Muscle of leg (tissue), 3 donors: ENCODE measurements at regions not wholly inside any gene's neighbourhood (a gene's known extent, or its start where the extent isn't known, plus 50 kb on each side); places are given as distances from the start of the nearest gene placed in this dataset.
"Not testable (repeated sequence)": the region's sequence is repeated elsewhere in the genome, so short reads cannot be mapped to it uniquely, and the experiment has no call there.

Source experiments
- DNase-seq: peaks from one replicate; pipeline ENCODE4 v3.0.0; 2013
- H3K27ac ChIP-seq: one replicate; pipeline ENCODE4 v1.5.1; 2013; ENCODE audit warnings: mild to moderate bottlenecking, low read length, control low read depth
- H3K27me3 ChIP-seq: one replicate; pipeline ENCODE4 v1.6.1; 2013; ENCODE audit warnings: low read length; ENCODE audit not compliant: control insufficient read depth, insufficient read depth
- H3K36me3 ChIP-seq: one replicate; pipeline ENCODE4 v1.6.1; 2013; ENCODE audit warnings: low read length; ENCODE audit not compliant: control insufficient read depth, insufficient read depth
- H3K4me1 ChIP-seq: one replicate; pipeline ENCODE4 v1.6.1; 2013; ENCODE audit warnings: low read length; ENCODE audit not compliant: control insufficient read depth, insufficient read depth
- H3K4me3 ChIP-seq: one replicate; pipeline ENCODE4 v1.5.1; 2013; ENCODE audit warnings: low read length, control low read depth
- H3K9me3 ChIP-seq: replicated peaks from 2 replicates; pipeline ENCODE4 v1.6.1; 2013; ENCODE audit warnings: low read depth, low read length; ENCODE audit not compliant: control insufficient read depth
- WGBS: methylation state at CpG from one replicate; pipeline ENCODE4 v1.1.5; 2013; ENCODE audit warnings: missing lambda C conversion rate; ENCODE audit not compliant: insufficient coverage; 5-methylcytosine and 5-hydroxymethylcytosine counted together

DNA sequence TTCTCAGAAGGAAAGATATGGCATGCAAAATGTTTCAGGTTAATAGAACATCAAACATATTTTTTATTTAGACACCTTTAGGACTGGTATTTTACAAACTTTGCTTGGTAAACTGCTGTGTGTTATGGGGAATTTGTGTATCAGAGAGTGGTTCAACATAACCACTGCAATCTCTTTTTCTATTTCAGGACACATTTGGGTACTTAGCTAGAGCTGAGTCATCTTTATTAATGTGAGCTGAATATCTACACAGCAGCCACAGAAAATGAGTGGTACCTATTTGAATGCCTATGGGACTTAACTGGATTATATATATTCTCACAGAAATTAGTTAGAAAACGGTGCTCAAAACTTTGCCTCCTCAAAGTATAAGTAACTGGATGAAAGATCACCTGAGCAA is 179.8 kb downstream of the SPDYE17 start:
- not testable (repeated sequence) for H3K27me3 ChIP-seq, H3K9me3 ChIP-seq, H3K4me1 ChIP-seq, DNase-seq, H3K4me3 ChIP-seq, H3K27ac ChIP-seq, H3K36me3 ChIP-seq
- WGBS = no CpG with 5 or more reads among the region's 1 CpG

DNA sequence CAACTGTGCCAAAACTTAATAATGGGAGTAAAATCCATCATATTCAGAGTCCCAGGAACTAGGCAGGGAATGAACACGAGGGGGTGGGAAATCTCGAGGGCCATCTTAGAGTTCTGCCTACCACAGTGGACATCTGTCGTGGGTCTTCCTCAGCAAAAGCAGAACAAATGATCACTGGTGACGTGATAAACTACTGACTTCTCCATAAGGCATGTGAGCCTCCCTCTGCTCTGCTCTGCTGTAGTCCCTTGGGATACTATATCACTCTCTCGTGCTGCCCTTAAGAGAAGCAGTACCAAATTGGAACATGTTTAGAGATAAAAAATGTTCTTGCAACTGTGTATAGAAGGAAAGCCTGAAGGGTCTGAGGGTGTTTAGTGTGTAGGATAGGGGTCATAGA is 180.5 kb downstream of the SPDYE17 start:
- not testable (repeated sequence) for H3K9me3 ChIP-seq, DNase-seq, H3K4me1 ChIP-seq, H3K27ac ChIP-seq, H3K27me3 ChIP-seq, H3K36me3 ChIP-seq, H3K4me3 ChIP-seq
- 73% methylated on average over 2 of the region's 5 CpGs for WGBS

DNA sequence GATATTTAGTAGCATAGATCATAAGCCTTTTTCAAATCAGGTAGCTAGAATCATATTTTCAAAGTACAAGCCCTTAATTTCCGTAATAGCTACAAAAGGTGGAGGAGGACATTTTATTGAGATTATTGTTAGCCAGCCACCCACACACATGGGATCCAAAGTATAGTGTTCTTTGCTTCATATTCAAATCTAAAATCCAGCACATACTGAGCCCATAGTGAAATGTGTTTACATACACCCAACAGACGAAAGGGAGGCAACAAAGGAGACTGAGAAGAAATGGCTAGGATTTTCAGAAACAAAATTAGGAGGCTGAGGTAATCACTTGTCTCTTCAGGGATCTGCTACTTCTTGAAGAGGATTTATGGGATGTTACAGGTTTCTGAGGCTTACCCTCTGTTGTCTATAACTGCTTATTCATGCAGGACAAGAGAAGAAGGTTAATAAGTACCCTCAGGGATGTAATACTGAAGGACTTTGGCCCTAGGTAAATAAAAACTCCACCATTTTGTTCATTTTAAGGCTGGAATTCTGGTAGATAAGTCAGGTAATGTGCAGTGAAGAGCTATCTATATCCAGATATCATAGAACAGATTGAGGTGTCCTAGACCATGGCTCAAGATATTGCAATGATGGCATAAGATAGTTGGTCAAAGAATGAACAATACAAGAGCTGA is 182.1 kb downstream of the SPDYE17 start:
- H3K27ac ChIP-seq, H3K27me3 ChIP-seq, DNase-seq, H3K4me3 ChIP-seq, H3K4me1 ChIP-seq, H3K36me3 ChIP-seq, H3K9me3 ChIP-seq: not testable (repeated sequence)
- WGBS = no CpG with 5 or more reads among the region's 2 CpGs

DNA sequence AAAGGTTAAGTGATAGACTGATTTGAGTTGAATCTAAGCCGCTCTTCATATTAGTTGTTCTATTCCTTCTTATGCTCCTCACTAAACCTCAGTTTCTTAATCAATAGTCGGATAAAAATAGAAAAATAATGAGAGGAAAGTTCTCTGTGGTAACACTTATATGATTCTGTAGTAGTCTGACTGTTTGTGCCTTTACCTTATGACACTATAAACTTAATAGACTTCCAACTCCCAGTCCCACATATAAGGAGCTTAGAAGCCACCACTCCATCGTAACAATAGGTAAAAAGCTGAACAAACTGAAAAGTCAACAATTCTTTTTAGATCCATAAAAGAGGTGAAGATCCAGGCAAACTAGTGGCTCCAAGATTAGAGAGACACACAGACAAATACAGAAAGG is 192.3 kb downstream of the SPDYE17 start:
- not testable (repeated sequence) for H3K36me3 ChIP-seq, H3K4me3 ChIP-seq, H3K4me1 ChIP-seq, DNase-seq, H3K27me3 ChIP-seq, H3K9me3 ChIP-seq, H3K27ac ChIP-seq
- no CpG with 5 or more reads among the region's 3 CpGs for WGBS

DNA sequence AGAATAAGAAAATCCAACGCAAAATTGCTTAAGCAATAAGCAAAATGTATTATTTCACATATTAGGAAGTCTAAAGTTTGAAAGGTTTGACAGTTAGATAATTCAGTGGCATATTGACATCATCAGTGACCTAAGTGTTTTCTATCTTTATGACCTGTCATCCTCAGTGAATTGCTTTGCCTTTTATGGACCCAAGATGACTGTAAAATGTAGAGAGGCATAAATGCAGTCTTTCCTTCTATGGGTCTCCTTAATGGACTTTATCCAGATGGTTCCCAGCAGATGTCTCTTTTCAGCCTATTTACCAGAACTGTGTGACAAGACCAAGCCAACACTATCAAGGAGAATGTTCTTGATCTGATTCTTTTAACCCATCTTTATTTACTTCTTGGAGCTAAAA is 192.9 kb downstream of the SPDYE17 start:
- not testable (repeated sequence) for H3K36me3 ChIP-seq, DNase-seq, H3K27ac ChIP-seq, H3K4me1 ChIP-seq, H3K9me3 ChIP-seq, H3K4me3 ChIP-seq, H3K27me3 ChIP-seq
- no CpG with 5 or more reads among the region's 1 CpG for WGBS

DNA sequence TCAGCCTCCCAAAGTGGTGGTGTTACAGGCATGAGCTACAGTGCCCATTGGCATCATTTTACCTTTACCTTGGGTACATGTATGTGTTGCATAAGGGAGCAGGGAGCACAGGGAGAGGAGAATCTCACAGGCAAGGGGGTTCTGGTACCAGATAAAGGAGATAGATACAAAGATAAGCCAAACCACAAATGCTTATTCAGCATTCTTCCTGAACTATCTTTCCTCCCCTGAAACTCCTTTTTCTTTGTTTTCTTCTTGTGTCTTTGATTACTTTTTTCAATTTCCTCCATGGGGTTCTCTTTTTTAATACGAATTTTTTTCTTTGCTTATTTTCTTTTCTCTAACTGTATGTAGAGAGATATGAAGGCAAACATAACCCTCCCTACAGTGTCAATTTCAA is 193.8 kb downstream of the SPDYE17 start:
- not testable (repeated sequence) for H3K9me3 ChIP-seq, H3K27ac ChIP-seq, H3K36me3 ChIP-seq, H3K4me1 ChIP-seq, DNase-seq, H3K27me3 ChIP-seq, H3K4me3 ChIP-seq
- WGBS = no CpG with 5 or more reads among the region's 1 CpG

DNA sequence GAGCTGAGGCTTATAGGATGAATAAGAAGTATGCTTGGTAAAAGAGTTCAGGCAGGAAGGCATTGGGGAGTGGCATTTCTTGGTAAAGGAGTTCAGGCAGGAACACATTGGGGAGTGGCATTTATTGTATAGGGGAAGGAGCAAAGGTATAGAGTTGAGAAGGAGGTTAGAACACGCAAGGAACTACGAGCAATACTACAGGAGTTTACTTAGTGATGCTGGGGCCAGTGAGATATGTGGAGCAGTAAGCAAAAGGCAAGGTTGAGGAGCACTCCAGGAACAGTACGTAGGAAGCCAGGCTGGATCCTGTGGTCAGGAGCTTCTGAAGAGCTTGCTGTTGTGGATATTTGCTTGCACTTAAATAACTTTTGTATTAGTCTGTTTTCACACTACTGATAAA is 202.2 kb upstream of the POMZP3 start:
- H3K27me3 ChIP-seq, H3K9me3 ChIP-seq, DNase-seq, H3K4me1 ChIP-seq, H3K4me3 ChIP-seq, H3K27ac ChIP-seq, H3K36me3 ChIP-seq: not testable (repeated sequence)
- 86% methylated on average over 2 of the region's 3 CpGs for WGBS

DNA sequence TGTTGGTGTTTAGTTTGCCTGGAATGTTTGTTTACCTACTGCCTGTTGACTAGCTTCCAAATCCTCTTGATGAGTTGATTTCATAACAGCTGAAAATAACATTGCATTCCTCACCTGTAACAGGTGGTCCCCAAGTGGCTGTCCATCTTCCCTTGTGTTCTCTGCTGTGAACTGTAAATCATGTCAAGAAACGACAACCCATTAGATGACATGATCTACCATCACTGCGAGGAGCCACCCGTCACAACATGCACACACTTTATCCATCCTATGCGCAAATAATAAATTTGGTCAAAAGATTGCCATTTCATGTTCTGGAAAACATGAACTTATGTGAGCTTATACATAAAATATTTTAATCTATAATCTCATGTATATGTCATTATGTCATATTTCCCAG is 199.1 kb upstream of the POMZP3 start:
- 75% methylated on average over 1 of the region's 4 CpGs for WGBS
- DNase-seq, H3K9me3 ChIP-seq, H3K4me1 ChIP-seq, H3K4me3 ChIP-seq, H3K27me3 ChIP-seq, H3K27ac ChIP-seq, H3K36me3 ChIP-seq: not testable (repeated sequence)

DNA sequence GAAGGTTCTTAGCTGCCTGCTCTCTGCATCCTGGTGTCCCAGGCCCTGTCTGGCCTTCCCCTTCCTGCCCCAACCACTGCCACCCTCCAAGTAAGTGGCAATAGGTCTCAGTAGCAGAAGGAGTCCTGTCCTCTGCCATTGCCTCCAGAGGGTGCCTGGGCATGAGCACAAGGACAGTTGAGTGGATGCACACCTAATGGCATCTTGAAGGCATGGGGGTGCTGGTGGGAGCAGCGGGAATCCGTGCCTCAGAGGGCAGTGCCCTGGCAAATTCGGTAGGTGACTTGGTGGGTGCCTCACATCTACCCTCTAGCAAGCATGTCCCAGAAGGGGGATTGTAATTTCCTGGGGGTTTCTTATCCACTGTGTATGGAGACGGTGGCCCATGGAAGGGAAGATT is 182.8 kb upstream of the POMZP3 start:
- not testable (repeated sequence) for H3K27me3 ChIP-seq, H3K9me3 ChIP-seq, H3K4me1 ChIP-seq, DNase-seq, H3K36me3 ChIP-seq, H3K4me3 ChIP-seq, H3K27ac ChIP-seq
- no CpG with 5 or more reads among the region's 4 CpGs for WGBS

DNA sequence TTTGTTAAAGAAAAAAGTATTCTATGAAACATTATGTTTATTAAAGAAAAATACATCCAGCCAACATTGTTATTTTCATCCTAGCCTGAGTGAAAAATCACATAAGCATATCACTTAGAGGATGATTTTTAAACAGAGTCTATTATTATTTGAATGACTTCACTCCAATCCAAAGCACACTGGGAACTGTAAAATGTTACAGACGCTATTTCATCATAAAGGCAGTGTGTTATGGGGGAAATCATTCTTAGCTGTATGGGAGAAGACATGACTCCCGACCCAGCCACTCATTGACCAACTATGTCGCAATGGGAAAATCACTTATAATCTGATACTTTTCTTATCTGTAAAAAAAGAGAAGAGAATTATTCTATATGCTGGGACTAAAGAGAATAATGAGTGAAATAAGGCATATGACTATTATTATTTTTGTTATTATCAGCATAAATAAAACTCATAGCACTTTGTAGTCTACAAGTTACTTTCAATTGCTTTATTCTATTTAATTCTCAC is 180.6 kb upstream of the POMZP3 start:
- WGBS = no CpG with 5 or more reads among the region's 3 CpGs
- not testable (repeated sequence) for H3K36me3 ChIP-seq, H3K9me3 ChIP-seq, H3K27ac ChIP-seq, H3K4me3 ChIP-seq, DNase-seq, H3K27me3 ChIP-seq, H3K4me1 ChIP-seq

DNA sequence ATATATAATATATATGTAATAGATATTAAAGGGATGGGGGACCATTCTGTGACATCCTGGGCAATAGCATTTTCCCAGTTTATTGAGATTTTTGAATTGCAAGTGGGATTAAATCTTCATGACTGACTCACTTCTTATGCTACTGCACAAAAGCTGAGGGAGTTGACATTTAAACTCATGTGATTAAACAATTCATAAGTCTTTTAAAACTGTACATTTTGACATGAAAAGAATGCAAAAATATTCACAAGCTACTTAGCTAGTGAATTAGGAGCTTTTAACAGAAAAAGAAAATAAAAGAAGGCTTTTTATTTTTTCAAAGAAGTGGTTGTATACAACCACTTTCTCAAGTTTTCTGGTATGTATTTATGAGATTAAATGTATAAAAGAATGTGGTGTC is 179.4 kb upstream of the POMZP3 start:
- DNase-seq, H3K27me3 ChIP-seq, H3K4me1 ChIP-seq, H3K9me3 ChIP-seq, H3K27ac ChIP-seq, H3K36me3 ChIP-seq, H3K4me3 ChIP-seq: not testable (repeated sequence)
